K562 (cell line): ENCODE measurements at regions not wholly inside any gene's neighbourhood (a gene's known extent, or its start where the extent isn't known, plus 50 kb on each side); places are given as distances from the start of the nearest gene placed in this dataset.

Source experiments
- CHAMP1 ChIP-seq: fragments of 450-650 bp; IDR thresholded peaks from 2 replicates; pipeline ENCODE4 v1.6.1; 2016; ENCODE audit warnings: mild to moderate bottlenecking
- HEY1 ChIP-seq: fragments of 250-450 bp; sonication (Bioruptor Pico); IDR thresholded peaks from 2 replicates; pipeline ENCODE4 v1.5.0; 2020; ENCODE audit warnings: mild to moderate bottlenecking, moderate library complexity, borderline replicate concordance
- NKRF ChIP-seq: fragments of 450-650 bp; IDR thresholded peaks from 2 replicates; pipeline ENCODE4 v1.6.1; 2016; ENCODE audit warnings: borderline replicate concordance
- SIN3B ChIP-seq: fragments of 450-650 bp; IDR thresholded peaks from 2 replicates; pipeline ENCODE4 v1.6.1; 2017; ENCODE audit warnings: low read depth, mild to moderate bottlenecking, moderate library complexity
- SRF ChIP-seq, 2 experiments: fragments of 250-450, 450-650 bp in 1 of 2; sonication (Bioruptor Pico) in 1 of 2; sonication (generic) in 1 of 2; formaldehyde crosslinking; IDR thresholded peaks; 2 replicates each; pipeline versions ENCODE4 v1.5.0 to v1.5.1; 2020 to 2022; ENCODE audit warnings: mild to moderate bottlenecking in 1 of 2, missing genetic modification reagents in 1 of 2
- STAT6 ChIP-seq: sonication (generic); formaldehyde crosslinking; IDR thresholded peaks from 2 replicates; pipeline ENCODE4 v1.8.1; 2023; ENCODE audit warnings: mild to moderate bottlenecking, missing genetic modification reagents
- VEZF1 ChIP-seq: fragments of 200-800 bp; sonication (Bioruptor generic); IDR thresholded peaks from 2 replicates; pipeline ENCODE4 v1.6.1; 2017; ENCODE audit warnings: missing genetic modification characterization, missing compliant biosample characterization
- ZNF124 ChIP-seq: sonication (generic); formaldehyde crosslinking; IDR thresholded peaks from 2 replicates; pipeline ENCODE4 v1.8.1; 2022; ENCODE audit warnings: missing genetic modification reagents
- ZNF778 ChIP-seq: fragments of 450-650 bp; formaldehyde crosslinking; IDR thresholded peaks from 2 replicates; pipeline ENCODE4 v1.4.0; 2020; ENCODE audit warnings: mild to moderate bottlenecking, moderate library complexity

- no peak for TF ChIP-seq ZNF778 (CRISPR knock-in tag)
- TF ChIP-seq SIN3B = no peak
- TF ChIP-seq HEY1 = no peak
- no peak for TF ChIP-seq VEZF1 (CRISPR knock-in tag)
- TF ChIP-seq CHAMP1 = no peak
- TF ChIP-seq ZNF124 (CRISPR knock-in tag) = no peak
- no peak for TF ChIP-seq NKRF
- TF ChIP-seq SRF (CRISPR knock-in tag; IDR thresholded peaks at IDR 0.05) = no peak
- no peak for TF ChIP-seq STAT6 (CRISPR knock-in tag)
These were observed 376.7 kb upstream of the PDZRN3 start (continued) for GRCh38 chr3:74001436-74001835.
